ENCODE measurements at regions not wholly inside any gene's neighbourhood (a gene's known extent, or its start where the extent isn't known, plus 50 kb on each side); places are given as distances from the start of the nearest gene placed in this dataset.

DNA sequence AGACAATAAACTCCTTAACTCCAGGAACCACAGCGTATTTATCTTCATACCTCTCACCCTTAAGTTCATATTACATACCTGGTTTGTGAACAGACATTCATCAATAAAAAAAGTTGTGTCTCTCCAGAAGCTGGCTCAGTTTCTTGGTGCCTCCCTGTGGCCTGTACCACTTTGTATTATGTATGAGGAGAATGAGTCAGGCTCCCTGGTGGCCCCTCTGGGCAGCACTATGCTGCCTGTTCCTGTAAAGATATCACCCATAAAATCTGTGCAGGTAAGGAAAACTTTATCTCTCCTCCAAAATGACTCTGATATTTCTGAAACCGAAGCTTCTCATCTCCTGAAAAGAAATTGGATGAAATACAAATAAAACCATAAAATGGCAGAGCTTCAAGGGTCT lies 198.4 kb upstream of the NT5C1B start:
- TF ChIP-seq CTCF (IDR thresholded peaks at IDR 0.05; ENCODE audit: poor library complexity, severe bottlenecking) (no peak), EP300 (conservative IDR thresholded peaks at IDR 0.05; ENCODE audit: poor library complexity, severe bottlenecking) (no peak), TAF1 (IDR thresholded peaks at IDR 0.05; ENCODE audit: low read depth) (no peak), EZH2 (IDR thresholded peaks at IDR 0.05; ENCODE audit: borderline replicate concordance, insufficient read depth, low read length, poor library complexity, severe bottlenecking) (no peak), POLR2AphosphoS5 (IDR thresholded peaks at IDR 0.05) (no peak)

Data from neural cell (in vitro differentiated cells).